Aorta (tissue), 5 donors: ENCODE measurements at regions not wholly inside any gene's neighbourhood (a gene's known extent, or its start where the extent isn't known, plus 50 kb on each side); places are given as distances from the start of the nearest gene placed in this dataset.
"Not testable (repeated sequence)": the region's sequence is repeated elsewhere in the genome, so short reads cannot be mapped to it uniquely, and the experiment has no call there.

Experiments
- ATAC-seq: fragments of 200-7000 bp; cut with Tn5 transposase; one replicate; pipeline ENCODE4 v1.9.1; 2022; ENCODE audit warnings: moderate library complexity; ENCODE audit not compliant: low FRiP score
- DNase-seq, 2 donors: peaks; one replicate each; pipeline ENCODE4 v3.0.0-alpha.2; 2020
- H3K27ac ChIP-seq, 2 donors: one replicate each; pipeline ENCODE4 v1.5.1; 2013; ENCODE audit warnings: low read length in 2 of 2, mild to moderate bottlenecking in 2 of 2, moderate library complexity in 2 of 2, control low read depth in 1 of 2, inconsistent platforms in 1 of 2, low read depth in 1 of 2
- H3K27me3 ChIP-seq, 2 donors: one replicate each; pipeline ENCODE4 v1.6.1; 2013; ENCODE audit warnings: control low read depth in 1 of 2, low read length in 1 of 2, mild to moderate bottlenecking in 1 of 2, moderate library complexity in 1 of 2; ENCODE audit not compliant: insufficient read depth in 2 of 2, control insufficient read depth in 1 of 2
- H3K36me3 ChIP-seq, 2 donors: one replicate each; pipeline ENCODE4 v1.6.1; 2013; ENCODE audit warnings: control low read depth in 1 of 2, low read length in 1 of 2, mild to moderate bottlenecking in 1 of 2; ENCODE audit not compliant: insufficient read depth in 2 of 2, control insufficient read depth in 1 of 2
- H3K4me1 ChIP-seq, 2 donors: one replicate each; pipeline ENCODE4 v1.6.1; 2013; ENCODE audit warnings: low read length in 2 of 2, control low read depth in 1 of 2, mild to moderate bottlenecking in 1 of 2, moderate library complexity in 1 of 2; ENCODE audit not compliant: insufficient read depth in 2 of 2, control insufficient read depth in 1 of 2
- H3K4me3 ChIP-seq, 2 donors: one replicate each; pipeline ENCODE4 v1.5.1; 2013; ENCODE audit warnings: low read length in 2 of 2, control low read depth in 1 of 2, mild to moderate bottlenecking in 1 of 2
- H3K9me3 ChIP-seq: one replicate; pipeline ENCODE4 v1.6.1; 2013; ENCODE audit warnings: mild to moderate bottlenecking, low read length; ENCODE audit not compliant: control insufficient read depth
- WGBS, 2 donors: extraction: QIAGEN DNeasy Blood & Tissue Kit; methylation state at CpG; one replicate each; pipeline ENCODE4 v1.1.7; 2013; 5-methylcytosine and 5-hydroxymethylcytosine counted together
- intact Hi-C, 2 donors: fragments of 100-400 bp; cut with DNase I; formaldehyde crosslinking; loops; one replicate each; pipeline versions ENCODE4 v1.14.2 to v1.15.0; 2022
- donor health status: healthy with polysubstance abuse.
- donor health status: Bipolar disorder and iron deficiency.
- donor health status: DM: no; HTN: no; CAD: no.
- donor health status: DM: no; HTN: no; CAD: no.
- donor health status: DM: yes; HTN: yes; CAD: no.

DNA sequence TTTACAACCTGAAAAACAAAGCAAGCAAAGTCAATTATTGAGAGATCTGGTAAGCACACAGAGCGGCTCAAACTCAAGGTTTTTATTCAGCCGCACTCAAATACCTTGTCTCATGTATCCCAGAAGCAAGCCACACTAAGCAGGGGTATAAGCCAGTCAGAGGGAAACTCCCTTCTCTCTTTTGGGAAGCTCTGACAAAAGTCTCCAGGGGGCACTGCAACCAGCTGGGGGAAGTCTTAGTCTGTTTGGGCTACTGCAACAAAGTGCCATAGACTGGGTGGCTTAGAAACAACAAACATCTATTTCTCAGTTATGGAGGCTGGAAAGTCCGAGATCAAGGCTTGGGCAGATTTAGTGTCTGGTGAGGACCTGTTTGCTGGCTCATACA is 246.0 kb downstream of the ENC1 start:
- no peaks in the 10 kb centered on the region for H3K27me3 ChIP-seq
- DNase-seq = no peak
- H3K4me1 ChIP-seq = no peaks in the 10 kb centered on the region
- no peaks in the 10 kb centered on the region for H3K9me3 ChIP-seq
- ATAC-seq = no peak
- intact Hi-C loops = no loop called here
- H3K36me3 ChIP-seq = no peaks in the 10 kb centered on the region
- no peak overlapping the region for H3K27ac ChIP-seq
- H3K4me3 ChIP-seq = no peak overlapping the region
- WGBS, 2 donors = 95 to 97% methylated on average over 3 of the region's 3 CpGs

DNA sequence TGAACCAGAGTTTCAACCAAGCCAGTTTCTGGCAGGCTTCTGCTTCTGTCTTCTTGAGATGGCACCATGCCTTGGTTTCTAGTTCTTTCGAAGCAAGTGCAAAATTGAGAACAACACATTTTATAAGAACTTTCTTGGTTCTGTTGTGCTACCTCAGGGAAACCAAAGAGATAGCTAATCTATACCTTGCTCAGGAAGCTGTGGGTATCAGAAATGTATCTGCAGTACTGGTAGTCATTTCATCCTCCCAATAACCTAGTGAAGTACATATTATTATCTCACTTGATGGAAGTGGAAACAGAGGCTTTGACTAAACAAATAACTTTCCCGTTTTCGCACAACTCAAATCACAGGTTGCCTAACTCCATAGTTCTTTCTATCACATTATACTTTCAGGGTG is 246.6 kb downstream of the ENC1 start:
- Histone ChIP-seq H3K27me3 (no peaks in the 10 kb centered on the region), H3K9me3 (no peaks in the 10 kb centered on the region), H3K4me3 (no peak overlapping the region), H3K27ac (no peak overlapping the region), H3K4me1 (no peaks in the 10 kb centered on the region), H3K36me3 (no peaks in the 10 kb centered on the region)
- 75 to 80% methylated on average over 3 of the region's 3 CpGs for WGBS, 2 donors
- intact Hi-C loops = no loop called here
- DNase-seq = no peak
- no peak for ATAC-seq

GRCh38 chr5:74392711-74393351 is 247.7 kb downstream of the ENC1 start:
- Histone ChIP-seq H3K36me3 (no peaks in the 10 kb centered on the region), H3K9me3 (no peaks in the 10 kb centered on the region), H3K4me1 (no peaks in the 10 kb centered on the region), H3K27ac (no peak overlapping the region), H3K27me3 (no peaks in the 10 kb centered on the region), H3K4me3 (no peak overlapping the region)
- WGBS, 2 donors = 67 to 71% methylated on average over 3 of the region's 3 CpGs
- ATAC-seq = no peak
- intact Hi-C loops = no loop called here
- DNase-seq = no peak

- 84 to 90% methylated on average over 3 of the region's 3 CpGs for WGBS, 2 donors
- intact Hi-C loops = no loop called here
- H3K4me3 ChIP-seq = no peak overlapping the region
- no peak for DNase-seq
- no peaks in the 10 kb centered on the region for H3K36me3 ChIP-seq
- H3K27me3 ChIP-seq = no peaks in the 10 kb centered on the region
- H3K27ac ChIP-seq = no peak overlapping the region
- no peaks in the 10 kb centered on the region for H3K9me3 ChIP-seq
- ATAC-seq = no peak
- no peaks in the 10 kb centered on the region for H3K4me1 ChIP-seq
These were observed 249.1 kb downstream of the ENC1 start for GRCh38 chr5:74391410-74391809.

- no peaks in the 10 kb centered on the region for H3K4me1 ChIP-seq
- intact Hi-C loops = no loop called here
- no peaks in the 10 kb centered on the region for H3K9me3 ChIP-seq
- DNase-seq (no peak), ATAC-seq (no peak)
- H3K27ac ChIP-seq = no peak overlapping the region
- no peaks in the 10 kb centered on the region for H3K36me3 ChIP-seq
- H3K4me3 ChIP-seq = no peak overlapping the region
- WGBS, 2 donors = 50 to 53% methylated on average over 2 of the region's 2 CpGs
- no peaks in the 10 kb centered on the region for H3K27me3 ChIP-seq
These were observed 249.7 kb downstream of the ENC1 start for GRCh38 chr5:74390822-74391221.

- H3K4me3 ChIP-seq = no peak overlapping the region
- no peak overlapping the region for H3K27ac ChIP-seq
- DNase-seq = no peak
- WGBS, 2 donors = 63 to 65% methylated on average over 1 of the region's 1 CpG
- ATAC-seq = no peak
- no peaks in the 10 kb centered on the region for H3K36me3 ChIP-seq
- no peaks in the 10 kb centered on the region for H3K4me1 ChIP-seq
- intact Hi-C loops = no loop called here
- no peaks in the 10 kb centered on the region for H3K9me3 ChIP-seq
- no peaks in the 10 kb centered on the region for H3K27me3 ChIP-seq
These were observed 250.3 kb downstream of the ENC1 start for GRCh38 chr5:74390306-74390637.

GRCh38 chr5:74389531-74390305 is 250.8 kb downstream of the ENC1 start:
- no peaks in the 10 kb centered on the region for H3K36me3 ChIP-seq
- ATAC-seq = no peak
- H3K4me3 ChIP-seq = no peak overlapping the region
- H3K9me3 ChIP-seq = no peaks in the 10 kb centered on the region
- no peak for DNase-seq
- WGBS, 2 donors = 47 to 58% methylated on average over 2 of the region's 2 CpGs
- intact Hi-C loops = no loop called here
- H3K27ac ChIP-seq = no peak overlapping the region
- H3K4me1 ChIP-seq = no peaks in the 10 kb centered on the region
- H3K27me3 ChIP-seq = no peaks in the 10 kb centered on the region

DNA sequence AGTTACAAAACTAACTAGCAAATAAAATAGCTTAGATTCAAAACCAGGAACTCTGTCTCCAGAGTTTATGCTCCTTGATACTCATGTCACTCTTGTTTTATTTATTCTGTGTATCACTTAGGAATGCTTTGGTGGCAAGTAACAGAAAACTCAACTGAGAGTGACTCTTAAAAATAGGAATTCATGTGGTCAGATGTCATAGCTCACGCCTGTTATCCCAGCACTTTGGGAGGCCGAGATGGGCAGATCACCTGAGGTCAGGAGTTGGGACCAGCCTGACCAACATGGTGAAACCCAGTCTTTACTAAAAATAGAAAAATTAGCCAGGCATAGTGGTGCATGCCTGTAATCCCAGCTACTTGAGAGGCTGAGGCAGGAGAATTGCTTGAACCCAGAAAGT is 252.1 kb downstream of the ENC1 start:
- DNase-seq, H3K9me3 ChIP-seq, H3K27ac ChIP-seq, H3K36me3 ChIP-seq, H3K4me1 ChIP-seq, intact Hi-C loops, H3K27me3 ChIP-seq, H3K4me3 ChIP-seq, ATAC-seq: not testable (repeated sequence)
- WGBS, 2 donors = 94 to 98% methylated on average over 2 of the region's 2 CpGs

DNA sequence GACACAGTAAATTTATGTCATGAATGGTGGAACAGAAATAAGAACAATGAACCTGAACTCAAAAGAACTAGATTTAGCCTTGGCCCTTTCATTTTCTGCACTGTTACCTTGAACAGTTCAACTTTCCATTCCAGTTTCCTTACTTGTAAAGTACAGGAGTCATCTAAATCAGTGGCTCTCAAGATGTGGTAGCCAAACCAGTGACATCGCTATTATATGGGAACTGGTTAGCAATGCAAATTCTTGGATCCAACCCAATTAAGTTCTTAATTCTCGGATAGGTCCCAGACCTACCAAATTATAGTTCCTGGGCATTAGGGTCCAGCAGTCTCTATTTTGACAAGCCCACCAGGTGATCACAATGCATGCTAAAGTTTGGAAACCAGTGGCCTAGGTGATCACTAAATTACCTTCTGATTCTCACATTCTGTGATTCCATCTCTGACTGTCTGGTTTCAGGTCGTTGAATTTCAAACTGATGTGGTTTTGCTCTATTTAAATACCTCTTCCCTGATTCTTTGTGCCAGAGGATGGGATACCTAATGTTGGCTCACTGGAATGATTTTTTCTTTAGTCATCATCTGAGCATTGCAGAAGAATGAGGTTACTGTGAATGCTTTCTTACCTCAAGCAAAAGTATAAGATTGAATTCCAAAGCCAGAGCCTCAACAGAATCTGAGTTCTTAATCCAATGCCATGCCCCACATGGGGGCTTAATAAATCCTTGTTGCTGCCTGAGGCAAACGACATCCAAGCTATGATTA is 253.8 kb downstream of the ENC1 start:
- ATAC-seq (no peak), DNase-seq (no peak)
- Histone ChIP-seq H3K4me3 (no peak overlapping the region), H3K4me1 (peaks cover 0 to 4% of the 10 kb centered on the region in 2 donors), H3K27ac (no peak overlapping the region), H3K27me3 (no peaks in the 10 kb centered on the region), H3K36me3 (no peaks in the 10 kb centered on the region), H3K9me3 (no peaks in the 10 kb centered on the region)
- intact Hi-C loops = no loop called here
- WGBS, 2 donors = 89 to 92% methylated on average over 4 of the region's 4 CpGs
